ENCODE measurements at regions not wholly inside any gene's neighbourhood (a gene's known extent, or its start where the extent isn't known, plus 50 kb on each side); places are given as distances from the start of the nearest gene placed in this dataset.

- TF ChIP-seq CTCF (conservative IDR thresholded peaks at IDR 0.05 in 1 of 2, IDR thresholded peaks at IDR 0.05 in 1 of 2; ENCODE audit: extremely low read depth in 1 of 2, insufficient read depth in 1 of 2, low read depth in 1 of 2, low read length in 2 of 2) (no peak), EZH2 (IDR thresholded peaks at IDR 0.05; ENCODE audit: borderline replicate concordance, low read length) (no peak)
Measured at GRCh38 chr15:46646490-46646889, 1011.7 kb downstream of the SQOR start.
